ENCODE measurements at regions not wholly inside any gene's neighbourhood (a gene's known extent, or its start where the extent isn't known, plus 50 kb on each side); places are given as distances from the start of the nearest gene placed in this dataset.

DNA sequence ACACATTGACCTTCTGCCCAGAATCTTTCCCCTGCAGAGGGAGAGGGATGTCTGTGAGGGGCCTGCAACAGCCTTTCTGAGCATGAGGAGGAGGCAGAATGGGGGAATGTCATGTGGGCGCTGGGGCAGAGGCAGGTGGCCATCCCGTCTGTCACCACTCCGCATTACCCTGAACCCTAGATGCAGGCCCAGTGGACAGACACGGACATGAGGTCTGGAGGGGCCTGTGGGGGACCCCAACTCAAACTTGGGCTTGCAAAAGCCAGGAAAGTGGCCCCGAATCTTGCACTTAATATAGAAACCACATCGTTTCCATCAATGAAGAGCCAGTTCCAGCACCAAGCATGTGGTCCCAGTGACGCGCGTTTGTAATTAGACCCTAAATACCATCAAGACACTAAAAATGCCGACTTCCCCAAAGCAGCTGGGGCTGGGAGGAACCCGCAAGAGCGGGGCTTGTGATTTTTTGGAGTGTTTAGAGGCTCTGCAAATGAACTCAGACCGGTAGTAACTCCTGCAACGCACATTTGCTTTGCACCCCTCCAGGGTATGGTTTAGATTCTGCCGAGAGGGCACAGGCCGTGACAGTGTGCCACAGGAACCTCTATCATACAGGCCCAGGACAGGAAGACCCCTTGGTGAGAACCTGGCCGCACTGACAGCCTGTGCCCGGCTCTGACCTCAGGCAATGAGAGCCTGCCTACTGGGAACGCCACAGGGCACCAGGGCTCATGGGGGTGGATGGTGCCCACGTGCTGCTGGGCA, 109.3 kb downstream of the CTTN start:
- no peaks in the 10 kb centered on the region for H3K4me1 Mint-ChIP-seq
- no peak overlapping the region for H3K4me3 ChIP-seq (ENCODE audit: low read length)
- DNase-seq (no peak), ATAC-seq (no peak)
- H3K27me3 Mint-ChIP-seq (ENCODE audit: low read depth in 2 of 2), result peaks cover 3 to 23% of the 10 kb centered on the region in 2 donors
- WGBS (ENCODE audit: insufficient coverage), result 84% methylated on average over 20 of the region's 20 CpGs
- H3K36me3 ChIP-seq (ENCODE audit: control insufficient read depth, insufficient read depth, low read length), result no peaks in the 10 kb centered on the region
- H3K4me1 ChIP-seq (ENCODE audit: control insufficient read depth, insufficient read depth, low read length), result no peaks in the 10 kb centered on the region
- no peak for TF ChIP-seq CTCF (IDR thresholded peaks at IDR 0.05)
- no peak overlapping the region for H3K27ac ChIP-seq (ENCODE audit: low read length)
- no peak overlapping the region for H3K4me3 Mint-ChIP-seq
- no peak overlapping the region for H3K27ac Mint-ChIP-seq
- no peaks in the 10 kb centered on the region for H3K27me3 ChIP-seq (ENCODE audit: control insufficient read depth, insufficient read depth, low read length)
- peaks cover 5% of the 10 kb centered on the region for H3K9me3 ChIP-seq (ENCODE audit: control insufficient read depth, insufficient read depth, low read length)
- H3K9me3 Mint-ChIP-seq, result peaks cover 3 to 4% of the 10 kb centered on the region in 2 donors
- intact Hi-C loops (cut with micrococcal nuclease), result no loop called here
- peaks cover 10% of the 10 kb centered on the region for H3K36me3 Mint-ChIP-seq

GRCh38 chr11:70508231-70508480, 109.8 kb downstream of the CTTN start:
- DNase-seq, result no peak
- ATAC-seq, result no peak
- Histone ChIP-seq H3K4me3 (ENCODE audit: low read length) (no peak overlapping the region), H3K27ac (ENCODE audit: low read length) (no peak overlapping the region), H3K36me3 (ENCODE audit: control insufficient read depth, insufficient read depth, low read length) (no peaks in the 10 kb centered on the region), H3K4me1 (ENCODE audit: control insufficient read depth, insufficient read depth, low read length) (no peaks in the 10 kb centered on the region), H3K9me3 (ENCODE audit: control insufficient read depth, insufficient read depth, low read length) (peaks cover 8% of the 10 kb centered on the region), H3K27me3 (ENCODE audit: control insufficient read depth, insufficient read depth, low read length) (no peaks in the 10 kb centered on the region)
- intact Hi-C loops (cut with micrococcal nuclease), result no loop called here
- Mint-ChIP-seq H3K27ac (no peak overlapping the region), H3K4me1 (no peaks in the 10 kb centered on the region), H3K4me3 (no peak overlapping the region), H3K9me3 (peaks cover 6 to 8% of the 10 kb centered on the region in 2 donors), H3K27me3 (ENCODE audit: low read depth in 2 of 2) (peaks cover 3 to 27% of the 10 kb centered on the region in 2 donors), H3K36me3 (peaks cover 15% of the 10 kb centered on the region)
- 88% methylated on average over 3 of the region's 3 CpGs for WGBS (ENCODE audit: insufficient coverage)
- TF ChIP-seq CTCF (IDR thresholded peaks at IDR 0.05), result no peak

GRCh38 chr11:70509476-70509875, 111.1 kb downstream of the CTTN start:
- 80% methylated on average over 8 of the region's 8 CpGs for WGBS (ENCODE audit: insufficient coverage)
- H3K36me3 ChIP-seq (ENCODE audit: control insufficient read depth, insufficient read depth, low read length), result no peaks in the 10 kb centered on the region
- H3K9me3 ChIP-seq (ENCODE audit: control insufficient read depth, insufficient read depth, low read length), result peaks cover 9% of the 10 kb centered on the region
- H3K4me1 Mint-ChIP-seq, result no peaks in the 10 kb centered on the region
- no peak for ATAC-seq
- H3K4me3 Mint-ChIP-seq, result no peak overlapping the region
- H3K27ac Mint-ChIP-seq, result no peak overlapping the region
- peaks cover 9 to 11% of the 10 kb centered on the region in 2 donors for H3K9me3 Mint-ChIP-seq
- H3K4me1 ChIP-seq (ENCODE audit: control insufficient read depth, insufficient read depth, low read length), result no peaks in the 10 kb centered on the region
- no peak for TF ChIP-seq CTCF (IDR thresholded peaks at IDR 0.05)
- no peak for DNase-seq
- no peaks in the 10 kb centered on the region for H3K27me3 ChIP-seq (ENCODE audit: control insufficient read depth, insufficient read depth, low read length)
- intact Hi-C loops (cut with micrococcal nuclease), result no loop called here
- peaks cover 6 to 40% of the 10 kb centered on the region in 2 donors for H3K27me3 Mint-ChIP-seq (ENCODE audit: low read depth in 2 of 2)
- H3K27ac ChIP-seq (ENCODE audit: low read length), result no peak overlapping the region
- H3K36me3 Mint-ChIP-seq, result peaks cover 15% of the 10 kb centered on the region
- no peak overlapping the region for H3K4me3 ChIP-seq (ENCODE audit: low read length)

DNA sequence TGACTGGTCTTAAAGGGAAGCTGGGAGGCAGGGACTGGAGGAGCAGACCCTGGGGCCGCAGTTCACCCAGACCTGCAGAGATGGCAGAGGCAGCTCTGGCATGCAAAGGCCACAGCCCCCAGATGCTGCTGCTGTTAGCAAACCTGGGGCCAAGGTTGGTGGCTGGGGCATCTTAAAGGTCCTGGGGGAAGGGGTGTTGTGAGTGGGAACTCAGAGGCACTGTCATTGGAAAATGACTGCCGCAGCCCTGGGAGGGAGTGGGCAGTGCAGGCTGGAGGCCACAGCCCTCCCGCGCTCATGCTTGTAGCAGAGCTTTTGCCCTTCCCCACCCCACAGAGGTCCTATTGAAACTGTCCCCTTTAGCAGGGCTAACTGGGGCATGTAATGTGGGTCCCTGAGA, 111.8 kb downstream of the CTTN start:
- no peak overlapping the region for H3K4me3 ChIP-seq (ENCODE audit: low read length)
- H3K27ac ChIP-seq (ENCODE audit: low read length), result no peak overlapping the region
- peaks cover 7 to 45% of the 10 kb centered on the region in 2 donors for H3K27me3 Mint-ChIP-seq (ENCODE audit: low read depth in 2 of 2)
- peaks cover 15% of the 10 kb centered on the region for H3K36me3 Mint-ChIP-seq
- peaks cover 9% of the 10 kb centered on the region for H3K9me3 ChIP-seq (ENCODE audit: control insufficient read depth, insufficient read depth, low read length)
- no peaks in the 10 kb centered on the region for H3K36me3 ChIP-seq (ENCODE audit: control insufficient read depth, insufficient read depth, low read length)
- intact Hi-C loops (cut with micrococcal nuclease), result no loop called here
- H3K9me3 Mint-ChIP-seq, result peaks cover 9 to 11% of the 10 kb centered on the region in 2 donors
- DNase-seq (no peak), ATAC-seq (no peak)
- H3K4me1 Mint-ChIP-seq, result no peaks in the 10 kb centered on the region
- H3K27ac Mint-ChIP-seq, result no peak overlapping the region
- H3K4me3 Mint-ChIP-seq, result no peak overlapping the region
- no peak for TF ChIP-seq CTCF (IDR thresholded peaks at IDR 0.05)
- over 99% methylated on average over 4 of the region's 4 CpGs for WGBS (ENCODE audit: insufficient coverage)
- no peaks in the 10 kb centered on the region for H3K4me1 ChIP-seq (ENCODE audit: control insufficient read depth, insufficient read depth, low read length)
- H3K27me3 ChIP-seq (ENCODE audit: control insufficient read depth, insufficient read depth, low read length), result no peaks in the 10 kb centered on the region
